ENCODE measurements at regions not wholly inside any gene's neighbourhood (a gene's known extent, or its start where the extent isn't known, plus 50 kb on each side); places are given as distances from the start of the nearest gene placed in this dataset.

- no peak overlapping the region for H3K27ac ChIP-seq (ENCODE audit: low read depth, low read length)
- H3K4me1 ChIP-seq (ENCODE audit: control insufficient read depth, insufficient read depth, low read length) = no peaks in the 10 kb centered on the region
- no peak overlapping the region for H3K9ac ChIP-seq (ENCODE audit: low read depth, low read length)
- no peak overlapping the region for H3K4me3 ChIP-seq (ENCODE audit: low read depth, low read length)
- no peaks in the 10 kb centered on the region for H3K27me3 ChIP-seq (ENCODE audit: control insufficient read depth, insufficient read depth, low read length)
- H3K36me3 ChIP-seq (ENCODE audit: control insufficient read depth, insufficient read depth, low read length) = no peaks in the 10 kb centered on the region
- H3K9me3 ChIP-seq (ENCODE audit: control insufficient read depth, insufficient read depth, low read length) = no peaks in the 10 kb centered on the region
Measured at GRCh38 chr9:14011799-14012560, 302.0 kb downstream of the NFIB start.

- no peaks in the 10 kb centered on the region for H3K4me1 ChIP-seq (ENCODE audit: control insufficient read depth, insufficient read depth, low read length)
Measured at GRCh38 chr9:14007190-14007769, 306.7 kb downstream of the NFIB start.

GRCh38 chr9:14006386-14007187 is 307.4 kb downstream of the NFIB start:
- Histone ChIP-seq H3K4me1 (ENCODE audit: control insufficient read depth, insufficient read depth, low read length) (no peaks in the 10 kb centered on the region), H3K27ac (ENCODE audit: low read depth, low read length) (no peak overlapping the region), H3K4me3 (ENCODE audit: low read depth, low read length) (no peak overlapping the region), H3K36me3 (ENCODE audit: control insufficient read depth, insufficient read depth, low read length) (no peaks in the 10 kb centered on the region), H3K9me3 (ENCODE audit: control insufficient read depth, insufficient read depth, low read length) (no peaks in the 10 kb centered on the region), H3K9ac (ENCODE audit: low read depth, low read length) (no peak overlapping the region), H3K27me3 (ENCODE audit: control insufficient read depth, insufficient read depth, low read length) (no peaks in the 10 kb centered on the region)

More at GRCh38 chr9:14007190-14007769, 306.7 kb downstream of the NFIB start:
- Histone ChIP-seq H3K27ac (ENCODE audit: low read depth, low read length) (no peak overlapping the region), H3K27me3 (ENCODE audit: control insufficient read depth, insufficient read depth, low read length) (no peaks in the 10 kb centered on the region), H3K9ac (ENCODE audit: low read depth, low read length) (no peak overlapping the region), H3K9me3 (ENCODE audit: control insufficient read depth, insufficient read depth, low read length) (no peaks in the 10 kb centered on the region), H3K4me3 (ENCODE audit: low read depth, low read length) (no peak overlapping the region), H3K36me3 (ENCODE audit: control insufficient read depth, insufficient read depth, low read length) (no peaks in the 10 kb centered on the region)

GRCh38 chr9:14004110-14004509 is 309.8 kb downstream of the NFIB start:
- Histone ChIP-seq H3K4me3 (ENCODE audit: low read depth, low read length) (no peak overlapping the region), H3K4me1 (ENCODE audit: control insufficient read depth, insufficient read depth, low read length) (no peaks in the 10 kb centered on the region), H3K27me3 (ENCODE audit: control insufficient read depth, insufficient read depth, low read length) (no peaks in the 10 kb centered on the region), H3K36me3 (ENCODE audit: control insufficient read depth, insufficient read depth, low read length) (no peaks in the 10 kb centered on the region), H3K9ac (ENCODE audit: low read depth, low read length) (no peak overlapping the region), H3K9me3 (ENCODE audit: control insufficient read depth, insufficient read depth, low read length) (no peaks in the 10 kb centered on the region), H3K27ac (ENCODE audit: low read depth, low read length) (no peak overlapping the region)

- Histone ChIP-seq H3K9me3 (ENCODE audit: control insufficient read depth, insufficient read depth, low read length) (no peaks in the 10 kb centered on the region), H3K36me3 (ENCODE audit: control insufficient read depth, insufficient read depth, low read length) (no peaks in the 10 kb centered on the region), H3K27me3 (ENCODE audit: control insufficient read depth, insufficient read depth, low read length) (no peaks in the 10 kb centered on the region), H3K27ac (ENCODE audit: low read depth, low read length) (no peak overlapping the region), H3K9ac (ENCODE audit: low read depth, low read length) (no peak overlapping the region), H3K4me1 (ENCODE audit: control insufficient read depth, insufficient read depth, low read length) (no peaks in the 10 kb centered on the region), H3K4me3 (ENCODE audit: low read depth, low read length) (no peak overlapping the region)
Measured at GRCh38 chr9:13994240-13994639, 319.7 kb downstream of the NFIB start.

- no peaks in the 10 kb centered on the region for H3K9me3 ChIP-seq (ENCODE audit: control insufficient read depth, insufficient read depth, low read length)
- H3K4me3 ChIP-seq (ENCODE audit: low read depth, low read length) = no peak overlapping the region
- H3K9ac ChIP-seq (ENCODE audit: low read depth, low read length) = no peak overlapping the region
- no peak overlapping the region for H3K27ac ChIP-seq (ENCODE audit: low read depth, low read length)
- no peaks in the 10 kb centered on the region for H3K4me1 ChIP-seq (ENCODE audit: control insufficient read depth, insufficient read depth, low read length)
- H3K27me3 ChIP-seq (ENCODE audit: control insufficient read depth, insufficient read depth, low read length) = no peaks in the 10 kb centered on the region
- H3K36me3 ChIP-seq (ENCODE audit: control insufficient read depth, insufficient read depth, low read length) = no peaks in the 10 kb centered on the region
Measured at GRCh38 chr9:13993632-13994185, 320.2 kb downstream of the NFIB start.

GRCh38 chr9:13992138-13993088 is 321.5 kb downstream of the NFIB start:
- no peaks in the 10 kb centered on the region for H3K27me3 ChIP-seq (ENCODE audit: control insufficient read depth, insufficient read depth, low read length)

GRCh38 chr9:13991395-13991794 is 322.5 kb downstream of the NFIB start:
- H3K27me3 ChIP-seq (ENCODE audit: control insufficient read depth, insufficient read depth, low read length) = no peaks in the 10 kb centered on the region
- H3K4me3 ChIP-seq (ENCODE audit: low read depth, low read length) = no peak overlapping the region
- H3K27ac ChIP-seq (ENCODE audit: low read depth, low read length) = no peak overlapping the region
- H3K4me1 ChIP-seq (ENCODE audit: control insufficient read depth, insufficient read depth, low read length) = no peaks in the 10 kb centered on the region
- H3K36me3 ChIP-seq (ENCODE audit: control insufficient read depth, insufficient read depth, low read length) = no peaks in the 10 kb centered on the region
- no peaks in the 10 kb centered on the region for H3K9me3 ChIP-seq (ENCODE audit: control insufficient read depth, insufficient read depth, low read length)
- H3K9ac ChIP-seq (ENCODE audit: low read depth, low read length) = no peak overlapping the region

More at GRCh38 chr9:13992138-13993088, 321.5 kb downstream of the NFIB start:
- Histone ChIP-seq H3K9ac (ENCODE audit: low read depth, low read length) (no peak overlapping the region), H3K36me3 (ENCODE audit: control insufficient read depth, insufficient read depth, low read length) (no peaks in the 10 kb centered on the region), H3K4me3 (ENCODE audit: low read depth, low read length) (no peak overlapping the region), H3K4me1 (ENCODE audit: control insufficient read depth, insufficient read depth, low read length) (no peaks in the 10 kb centered on the region), H3K27ac (ENCODE audit: low read depth, low read length) (no peak overlapping the region), H3K9me3 (ENCODE audit: control insufficient read depth, insufficient read depth, low read length) (no peaks in the 10 kb centered on the region)

GRCh38 chr9:13990994-13991393 is 322.9 kb downstream of the NFIB start:
- Histone ChIP-seq H3K36me3 (ENCODE audit: control insufficient read depth, insufficient read depth, low read length) (no peaks in the 10 kb centered on the region), H3K4me3 (ENCODE audit: low read depth, low read length) (no peak overlapping the region), H3K9ac (ENCODE audit: low read depth, low read length) (no peak overlapping the region), H3K4me1 (ENCODE audit: control insufficient read depth, insufficient read depth, low read length) (no peaks in the 10 kb centered on the region), H3K27ac (ENCODE audit: low read depth, low read length) (no peak overlapping the region), H3K27me3 (ENCODE audit: control insufficient read depth, insufficient read depth, low read length) (no peaks in the 10 kb centered on the region), H3K9me3 (ENCODE audit: control insufficient read depth, insufficient read depth, low read length) (no peaks in the 10 kb centered on the region)

- H3K27ac ChIP-seq (ENCODE audit: low read depth, low read length) = no peak overlapping the region
- H3K9ac ChIP-seq (ENCODE audit: low read depth, low read length) = no peak overlapping the region
- no peak overlapping the region for H3K4me3 ChIP-seq (ENCODE audit: low read depth, low read length)
- H3K4me1 ChIP-seq (ENCODE audit: control insufficient read depth, insufficient read depth, low read length) = no peaks in the 10 kb centered on the region
- H3K36me3 ChIP-seq (ENCODE audit: control insufficient read depth, insufficient read depth, low read length) = no peaks in the 10 kb centered on the region
- no peaks in the 10 kb centered on the region for H3K27me3 ChIP-seq (ENCODE audit: control insufficient read depth, insufficient read depth, low read length)
- no peaks in the 10 kb centered on the region for H3K9me3 ChIP-seq (ENCODE audit: control insufficient read depth, insufficient read depth, low read length)
Measured at GRCh38 chr9:13990331-13990730, 323.6 kb downstream of the NFIB start.

Data from HUES48 (cell line).